ENCODE measurements at regions not wholly inside any gene's neighbourhood (a gene's known extent, or its start where the extent isn't known, plus 50 kb on each side); places are given as distances from the start of the nearest gene placed in this dataset.
"Not testable (repeated sequence)": the region's sequence is repeated elsewhere in the genome, so short reads cannot be mapped to it uniquely, and the experiment has no call there.

- DNase-seq (ENCODE audit: low read depth), result peak; percentile 50
Measured at GRCh38 chr13:69274231-69274630, 833.4 kb upstream of the ATXN8OS start.

- no peak for DNase-seq (ENCODE audit: low read depth)
Measured at GRCh38 chr13:69264362-69265334, 843.0 kb upstream of the ATXN8OS start.

- no peak for DNase-seq (ENCODE audit: low read depth)
Measured at GRCh38 chr13:69243366-69243765, 864.3 kb upstream of the ATXN8OS start.

- no peak for DNase-seq (ENCODE audit: low read depth)
Measured at GRCh38 chr13:69234171-69234570, 873.5 kb upstream of the ATXN8OS start.

- no peak for DNase-seq (ENCODE audit: low read depth)
Measured at GRCh38 chr13:69226427-69226826, 881.2 kb upstream of the ATXN8OS start.

- DNase-seq (ENCODE audit: low read depth), result not testable (repeated sequence)
Measured at GRCh38 chr13:69221633-69222498, 885.8 kb upstream of the ATXN8OS start.

GRCh38 chr13:69213396-69213795, 894.2 kb upstream of the ATXN8OS start:
- no peak for DNase-seq (ENCODE audit: low read depth)

GRCh38 chr13:69204620-69205019, 903.0 kb upstream of the ATXN8OS start:
- DNase-seq (ENCODE audit: low read depth), result no peak

- no peak for DNase-seq (ENCODE audit: low read depth)
Measured at GRCh38 chr13:69202996-69203395, 904.6 kb upstream of the ATXN8OS start.

GRCh38 chr13:69199664-69200063, 908.0 kb upstream of the ATXN8OS start:
- DNase-seq (ENCODE audit: low read depth), result no peak

GRCh38 chr13:69198706-69199105, 908.9 kb upstream of the ATXN8OS start:
- no peak for DNase-seq (ENCODE audit: low read depth)

- no peak for DNase-seq (ENCODE audit: low read depth)
Measured at GRCh38 chr13:69194130-69194529, 913.5 kb upstream of the ATXN8OS start.

GRCh38 chr13:69180034-69180433, 927.6 kb upstream of the ATXN8OS start:
- no peak for DNase-seq (ENCODE audit: low read depth)

GRCh38 chr13:69178000-69178399, 929.6 kb upstream of the ATXN8OS start:
- DNase-seq (ENCODE audit: low read depth), result no peak

- DNase-seq (ENCODE audit: low read depth), result no peak
Measured at GRCh38 chr13:69168436-69168835, 939.2 kb upstream of the ATXN8OS start.

- DNase-seq (ENCODE audit: low read depth), result no peak
Measured at GRCh38 chr13:69155136-69155535, 952.5 kb upstream of the ATXN8OS start.

- no peak for DNase-seq (ENCODE audit: low read depth)
Measured at GRCh38 chr13:69142101-69142500, 965.5 kb upstream of the ATXN8OS start.

- peak; percentile 39 for DNase-seq (ENCODE audit: low read depth)
Measured at GRCh38 chr13:69124996-69125395, 982.6 kb upstream of the ATXN8OS start.

GRCh38 chr13:69109891-69110525, 997.6 kb upstream of the ATXN8OS start:
- DNase-seq (ENCODE audit: low read depth), result no peak

GRCh38 chr13:69108486-69108885, 999.1 kb upstream of the ATXN8OS start:
- DNase-seq (ENCODE audit: low read depth), result no peak

- DNase-seq (ENCODE audit: low read depth), result no peak
Measured at GRCh38 chr13:69107436-69107835, 1000.2 kb upstream of the ATXN8OS start.

GRCh38 chr13:69101841-69102240, 1005.8 kb upstream of the ATXN8OS start:
- DNase-seq (ENCODE audit: low read depth), result no peak
